Activated naive CD4-positive, alpha-beta T cell treated with anti-CD3 and anti-CD28 coated beads, Interleukin-2, amount 50 U/mL, for 72 hours (primary cell): ENCODE measurements at regions not wholly inside any gene's neighbourhood (a gene's known extent, or its start where the extent isn't known, plus 50 kb on each side); places are given as distances from the start of the nearest gene placed in this dataset.
"Not testable (repeated sequence)": the region's sequence is repeated elsewhere in the genome, so short reads cannot be mapped to it uniquely, and the experiment has no call there.

Experiments used
- ATAC-seq, 2 donors: fragments of 150-1000 bp; cut with Tn5 transposase; 2 replicates each; pipeline ENCODE4 v1.10.0; 2021; ENCODE audit warnings: mild to moderate bottlenecking in 2 of 2, moderate library complexity in 2 of 2
- DNase-seq, 2 donors: peaks; one replicate each; pipeline ENCODE4 v3.0.0; 2021 to 2022; ENCODE audit warnings: low spot score in 2 of 2
- H3K27ac Mint-ChIP-seq, 2 donors: one replicate each; pipeline ENCODE4 v1.8.0; 2022; ENCODE audit warnings: mild to moderate bottlenecking in 2 of 2, mixed read lengths in 2 of 2
- H3K36me3 Mint-ChIP-seq, 2 donors: one replicate each; pipeline ENCODE4 v1.8.0; 2022; ENCODE audit warnings: mixed read lengths in 2 of 2
- H3K9me3 Mint-ChIP-seq, 2 donors: one replicate each; pipeline ENCODE4 v1.8.0; 2022; ENCODE audit warnings: mixed read lengths in 2 of 2

GRCh38 chr1:101356013-101356412 is 119.2 kb downstream of the S1PR1 start:
- H3K36me3 Mint-ChIP-seq, result no peaks in the 10 kb centered on the region
- H3K9me3 Mint-ChIP-seq, result no peaks in the 10 kb centered on the region
- no peak overlapping the region for H3K27ac Mint-ChIP-seq
- ATAC-seq (no peak), DNase-seq (no peak)

GRCh38 chr1:101356604-101357443 is 120.0 kb downstream of the S1PR1 start:
- no peak for ATAC-seq
- Mint-ChIP-seq H3K9me3 (no peaks in the 10 kb centered on the region), H3K36me3 (no peaks in the 10 kb centered on the region), H3K27ac (no peak overlapping the region)
- DNase-seq, result no peak

- peak; percentile 99 for ATAC-seq
- Mint-ChIP-seq H3K27ac (no peak overlapping the region), H3K9me3 (no peaks in the 10 kb centered on the region), H3K36me3 (no peaks in the 10 kb centered on the region)
- DNase-seq, result peak in 1 of 2 donors; percentile 76
Observed at GRCh38 chr1:101357444-101357986, 120.7 kb downstream of the S1PR1 start.

- H3K36me3 Mint-ChIP-seq, result no peaks in the 10 kb centered on the region
- no peak for DNase-seq
- no peaks in the 10 kb centered on the region for H3K9me3 Mint-ChIP-seq
- ATAC-seq, result no peak
- no peak overlapping the region for H3K27ac Mint-ChIP-seq
Observed at GRCh38 chr1:101360506-101360905, 123.7 kb downstream of the S1PR1 start.

GRCh38 chr1:101363891-101364318 is 127.1 kb downstream of the S1PR1 start:
- Mint-ChIP-seq H3K36me3 (no peaks in the 10 kb centered on the region), H3K27ac (no peak overlapping the region), H3K9me3 (no peaks in the 10 kb centered on the region)
- DNase-seq, result no peak
- ATAC-seq, result no peak

- no peaks in the 10 kb centered on the region for H3K36me3 Mint-ChIP-seq
- DNase-seq (no peak), ATAC-seq (no peak)
- H3K27ac Mint-ChIP-seq, result no peak overlapping the region
- H3K9me3 Mint-ChIP-seq, result no peaks in the 10 kb centered on the region
Observed at GRCh38 chr1:101364370-101365120, 127.7 kb downstream of the S1PR1 start.

- Mint-ChIP-seq H3K27ac (no peak overlapping the region), H3K36me3 (no peaks in the 10 kb centered on the region), H3K9me3 (no peaks in the 10 kb centered on the region)
- DNase-seq (no peak), ATAC-seq (no peak)
Observed at GRCh38 chr1:101365186-101365585, 128.4 kb downstream of the S1PR1 start.

GRCh38 chr1:101365878-101366277 is 129.1 kb downstream of the S1PR1 start:
- ATAC-seq, result no peak
- H3K9me3 Mint-ChIP-seq, result no peaks in the 10 kb centered on the region
- no peaks in the 10 kb centered on the region for H3K36me3 Mint-ChIP-seq
- DNase-seq, result no peak
- no peak overlapping the region for H3K27ac Mint-ChIP-seq

GRCh38 chr1:101366513-101367215 is 129.8 kb downstream of the S1PR1 start:
- Mint-ChIP-seq H3K27ac (no peak overlapping the region), H3K36me3 (no peaks in the 10 kb centered on the region)
- DNase-seq, result no peak

GRCh38 chr1:101367630-101368029 is 130.8 kb downstream of the S1PR1 start:
- H3K9me3 Mint-ChIP-seq, result peaks cover 3 to 4% of the 10 kb centered on the region in 2 donors
- H3K27ac Mint-ChIP-seq, result no peak overlapping the region
- DNase-seq (no peak), ATAC-seq (no peak)
- no peaks in the 10 kb centered on the region for H3K36me3 Mint-ChIP-seq

More at GRCh38 chr1:101366513-101367215, 129.8 kb downstream of the S1PR1 start:
- ATAC-seq, result no peak
- H3K9me3 Mint-ChIP-seq, result no peaks in the 10 kb centered on the region

GRCh38 chr1:101370488-101370887 is 133.7 kb downstream of the S1PR1 start:
- Mint-ChIP-seq H3K36me3 (no peaks in the 10 kb centered on the region), H3K27ac (no peak overlapping the region), H3K9me3 (peaks cover 5 to 12% of the 10 kb centered on the region in 2 donors)
- ATAC-seq, result no peak
- DNase-seq, result no peak

GRCh38 chr1:101371259-101371658 is 134.4 kb downstream of the S1PR1 start:
- Mint-ChIP-seq H3K27ac (no peak overlapping the region), H3K36me3 (no peaks in the 10 kb centered on the region)
- peak; percentile 98 to 99 for ATAC-seq

GRCh38 chr1:101373570-101373969 is 136.8 kb downstream of the S1PR1 start:
- H3K27ac Mint-ChIP-seq, result no peak overlapping the region
- DNase-seq (no peak), ATAC-seq (no peak)
- H3K9me3 Mint-ChIP-seq, result peaks cover 5 to 12% of the 10 kb centered on the region in 2 donors
- no peaks in the 10 kb centered on the region for H3K36me3 Mint-ChIP-seq

More at GRCh38 chr1:101371259-101371658, 134.4 kb downstream of the S1PR1 start:
- peaks cover 5 to 12% of the 10 kb centered on the region in 2 donors for H3K9me3 Mint-ChIP-seq
- DNase-seq, result peak in 1 of 2 donors; percentile 10

GRCh38 chr1:101375448-101375847 is 138.6 kb downstream of the S1PR1 start:
- peaks cover 5 to 12% of the 10 kb centered on the region in 2 donors for H3K9me3 Mint-ChIP-seq
- DNase-seq, ATAC-seq, H3K27ac Mint-ChIP-seq, H3K36me3 Mint-ChIP-seq: not testable (repeated sequence)

- Mint-ChIP-seq H3K36me3 (no peaks in the 10 kb centered on the region), H3K9me3 (peaks cover 5 to 12% of the 10 kb centered on the region in 2 donors), H3K27ac (no peak overlapping the region)
- ATAC-seq (no peak), DNase-seq (no peak)
Observed at GRCh38 chr1:101376121-101377083, 139.6 kb downstream of the S1PR1 start.
